ENCODE measurements at regions not wholly inside any gene's neighbourhood (a gene's known extent, or its start where the extent isn't known, plus 50 kb on each side); places are given as distances from the start of the nearest gene placed in this dataset.
"Not testable (repeated sequence)": the region's sequence is repeated elsewhere in the genome, so short reads cannot be mapped to it uniquely, and the experiment has no call there.

DNA sequence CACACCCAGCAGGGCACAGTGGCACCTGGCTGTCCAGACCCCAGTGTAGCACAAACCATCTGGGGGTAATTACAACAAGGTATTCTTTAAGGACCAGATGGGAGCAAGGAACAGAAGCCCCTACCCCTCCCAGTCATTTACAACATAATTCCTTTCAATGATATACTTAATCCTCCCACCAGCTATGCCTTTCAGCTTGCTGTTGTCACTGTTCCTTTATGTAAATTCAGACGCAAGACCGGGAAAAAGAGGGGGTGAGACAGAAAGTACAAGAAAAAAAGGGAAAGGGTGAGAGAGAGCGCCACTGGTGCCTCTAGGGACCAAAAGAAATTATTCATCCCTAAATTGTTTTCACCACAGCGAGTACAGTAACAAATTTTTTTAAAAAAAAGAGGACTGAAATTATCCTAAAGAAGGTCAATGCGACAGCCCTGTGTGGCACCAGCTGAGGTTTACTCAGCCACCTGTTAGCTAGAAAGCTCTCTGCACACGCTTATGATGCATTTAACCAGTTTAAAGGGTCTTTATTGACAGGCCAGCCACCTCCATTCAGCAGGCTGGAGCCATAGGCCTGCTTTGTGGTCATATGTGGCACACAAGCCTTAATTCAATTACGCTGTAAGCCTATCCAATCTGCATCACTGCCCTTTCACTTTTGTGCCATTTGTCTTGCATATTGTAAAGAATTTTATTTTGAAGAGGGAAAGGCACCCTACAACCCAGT is 210.2 kb upstream of the ISL1 start:
- FAIRE-seq = no peak

DNA sequence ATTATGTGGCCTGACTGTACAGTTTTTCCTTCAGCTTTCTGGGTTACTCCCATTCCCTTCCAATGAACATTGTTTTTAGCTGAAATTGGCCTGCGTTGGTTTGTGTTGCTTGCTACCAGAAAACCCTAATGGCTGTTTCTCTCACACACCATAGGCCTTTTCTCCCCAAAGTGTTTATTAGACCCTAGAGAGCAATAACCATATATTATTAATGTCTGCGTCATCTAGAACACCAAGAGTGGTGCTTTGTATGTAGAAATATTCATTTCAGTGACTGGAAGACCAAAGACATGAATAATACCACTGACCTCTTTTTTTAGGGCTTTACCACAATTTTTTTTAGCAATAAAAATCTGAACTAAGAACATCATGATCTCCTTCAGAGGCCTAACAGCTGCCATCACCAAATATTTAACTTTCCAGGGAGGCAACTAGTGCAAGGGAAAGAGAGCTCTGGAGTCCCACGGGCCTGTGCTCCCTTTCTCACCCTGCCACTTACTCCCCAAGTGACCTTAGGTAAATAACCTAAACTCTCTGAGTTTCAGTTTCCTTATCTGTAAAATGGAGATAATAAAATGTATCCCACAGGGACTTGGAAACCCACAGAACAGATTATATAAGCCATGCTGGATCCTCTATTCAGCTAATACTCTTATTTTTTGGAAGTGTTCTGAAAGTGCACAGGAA is 201.9 kb upstream of the ISL1 start:
- no peak for FAIRE-seq

DNA sequence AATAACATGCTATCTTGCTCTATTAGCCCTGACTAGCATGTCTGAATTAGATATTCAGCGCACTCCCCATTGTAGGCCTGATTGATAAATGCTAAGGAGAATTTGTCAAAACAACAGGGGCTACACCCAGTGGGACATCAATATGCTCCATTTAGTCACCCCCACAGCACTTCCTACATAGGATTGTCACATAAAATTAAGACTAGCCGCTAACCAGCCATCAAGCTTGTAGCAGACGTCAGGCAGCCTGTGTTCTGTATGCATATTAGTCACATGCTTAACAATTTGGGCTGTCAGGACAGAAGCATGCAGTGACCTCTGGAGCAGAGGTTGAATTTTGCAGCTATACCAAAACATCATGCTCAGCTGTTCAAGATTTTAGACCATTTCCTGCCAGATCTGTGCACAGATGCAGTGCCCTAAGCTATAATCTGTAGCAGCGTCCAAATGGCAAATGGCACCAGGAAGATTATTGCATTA is 197.4 kb upstream of the ISL1 start:
- FAIRE-seq = no peak

DNA sequence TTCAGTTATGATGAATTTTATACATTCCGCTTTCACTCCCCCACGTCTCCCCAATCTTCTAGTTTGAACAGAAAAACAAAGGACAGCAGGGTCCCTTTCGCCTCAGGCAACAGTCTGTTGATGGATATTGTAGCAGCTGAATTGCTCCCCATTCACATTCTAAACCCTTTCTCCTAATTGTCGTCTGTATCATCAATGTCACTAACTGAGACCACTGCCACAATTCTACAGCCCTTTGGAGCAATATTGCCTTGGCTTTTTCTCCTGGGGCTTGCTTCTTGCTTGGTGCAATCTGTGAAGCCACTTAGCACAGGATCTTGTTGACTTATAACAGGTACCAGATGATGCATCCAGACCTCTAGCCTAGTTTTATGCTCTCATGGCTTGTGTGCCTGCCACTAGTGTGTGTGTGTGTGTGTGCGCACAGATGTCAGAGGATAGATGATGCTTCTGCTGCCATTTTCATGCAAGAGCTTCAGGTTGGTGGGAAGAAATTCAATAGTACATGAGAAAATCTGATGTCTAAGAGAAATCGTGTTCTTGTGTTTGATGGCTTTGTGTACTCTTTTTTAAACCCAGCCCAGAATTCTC is 195.2 kb upstream of the ISL1 start:
- FAIRE-seq = no peak

DNA sequence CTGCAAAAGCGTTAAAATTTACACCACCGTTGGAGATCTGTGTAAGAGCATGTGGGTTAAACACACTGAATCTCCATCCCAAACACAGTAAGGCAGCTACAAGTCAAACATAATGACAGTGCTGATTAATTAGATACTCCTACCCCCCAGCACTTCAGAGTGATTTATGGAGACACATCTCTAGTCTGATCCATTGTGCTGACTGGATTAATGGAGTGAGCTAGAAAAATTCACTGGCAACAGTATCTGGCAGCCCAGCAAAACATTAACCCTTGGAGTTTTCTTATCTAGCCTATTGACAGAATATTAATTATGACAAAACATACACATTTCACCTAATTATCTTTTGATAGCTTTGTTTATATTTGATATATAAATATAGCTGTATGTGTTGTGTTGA is 188.6 kb upstream of the ISL1 start:
- FAIRE-seq = no peak

DNA sequence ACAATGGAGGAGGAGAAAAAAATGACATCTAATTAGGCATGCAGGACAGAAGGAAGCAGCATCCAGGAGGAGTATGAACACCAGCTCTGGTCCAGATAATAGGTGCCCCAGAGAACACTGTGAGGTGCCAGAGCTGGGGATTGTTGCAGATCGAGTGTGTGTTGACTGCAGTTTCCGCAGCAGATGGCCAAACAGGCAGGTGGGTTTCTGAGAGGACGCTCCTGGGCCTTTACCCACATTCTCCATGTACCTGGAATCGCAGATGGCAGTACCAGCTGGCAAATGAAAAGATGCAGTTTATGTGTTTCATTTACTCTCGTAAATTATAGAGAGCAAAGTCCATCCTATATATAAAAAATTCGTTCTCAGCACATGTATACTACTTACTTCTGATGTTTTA is 182.2 kb upstream of the ISL1 start:
- no peak for FAIRE-seq

DNA sequence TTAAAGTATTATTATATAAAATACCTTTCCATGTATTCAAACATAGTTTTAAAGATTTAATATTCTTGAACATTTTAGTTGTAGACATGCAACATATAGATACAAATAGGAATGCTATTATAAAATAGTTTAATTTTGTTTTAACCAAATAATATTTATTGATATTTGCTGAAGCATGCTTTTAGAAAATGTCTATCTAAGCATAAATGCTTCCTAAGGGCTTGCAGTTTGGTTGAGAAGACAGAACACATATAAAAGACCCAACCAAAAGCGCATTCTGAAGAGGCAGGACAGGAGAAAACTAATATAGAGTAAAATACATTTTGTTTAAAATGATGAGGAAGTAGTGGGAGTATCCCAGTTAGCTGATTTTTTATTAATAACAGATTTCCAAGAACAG is 181.5 kb upstream of the ISL1 start:
- no peak for FAIRE-seq

DNA sequence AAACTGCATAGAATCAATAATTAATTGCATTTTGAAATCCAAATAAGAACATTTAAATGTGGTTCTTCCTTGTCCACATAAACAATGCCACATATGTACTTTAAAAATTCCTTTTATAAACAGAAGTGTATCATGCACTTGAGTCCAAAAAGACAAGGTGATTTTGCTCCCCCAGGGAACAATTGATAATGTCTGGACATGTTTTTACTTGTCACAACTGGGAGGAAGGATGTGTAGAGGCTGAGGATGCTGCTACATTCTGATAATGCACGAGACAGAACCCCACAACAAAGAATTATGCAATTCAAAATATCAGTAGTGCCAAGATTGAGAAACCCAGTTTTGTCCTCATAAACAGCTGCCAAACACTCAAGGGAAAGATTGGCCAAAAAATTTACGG is 181.1 kb upstream of the ISL1 start:
- FAIRE-seq = no peak

DNA sequence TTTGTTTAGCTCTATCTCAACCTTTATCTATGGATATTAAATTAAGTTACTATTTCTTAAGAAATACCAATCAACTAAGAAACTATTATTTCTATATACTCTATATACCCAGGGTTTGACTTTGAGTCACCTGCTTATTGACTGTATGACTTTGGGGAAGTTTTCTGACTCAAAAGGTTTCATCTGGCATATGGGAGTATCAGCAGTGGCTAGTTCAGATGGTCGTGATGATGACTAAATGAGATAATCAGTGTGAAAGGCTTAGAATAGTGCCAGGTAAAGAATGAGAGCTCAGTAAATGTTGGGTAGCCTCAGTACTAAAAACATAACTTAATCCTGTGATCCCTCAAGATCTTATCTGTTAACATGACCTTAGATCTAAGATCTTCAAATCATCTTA is 179.7 kb upstream of the ISL1 start:
- FAIRE-seq = no peak

DNA sequence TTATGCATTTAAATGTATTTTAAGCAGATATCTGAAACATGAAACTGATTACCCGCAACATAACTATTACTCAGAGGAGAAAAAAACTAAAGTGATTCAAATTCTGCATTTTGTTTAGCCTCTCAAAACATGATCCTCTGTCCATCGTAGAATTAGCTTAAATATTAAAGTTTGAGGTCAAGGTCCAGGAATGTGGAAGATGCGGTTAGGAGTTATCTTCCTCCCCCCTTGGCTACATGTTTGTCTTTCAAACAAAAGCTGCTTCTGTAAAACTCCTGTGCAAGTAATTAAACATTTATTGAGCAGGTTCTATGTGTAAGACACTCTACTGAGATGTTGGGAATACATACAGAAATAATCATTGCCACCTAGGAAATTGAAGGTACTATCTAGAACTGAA is 175.0 kb upstream of the ISL1 start:
- no peak for FAIRE-seq

DNA sequence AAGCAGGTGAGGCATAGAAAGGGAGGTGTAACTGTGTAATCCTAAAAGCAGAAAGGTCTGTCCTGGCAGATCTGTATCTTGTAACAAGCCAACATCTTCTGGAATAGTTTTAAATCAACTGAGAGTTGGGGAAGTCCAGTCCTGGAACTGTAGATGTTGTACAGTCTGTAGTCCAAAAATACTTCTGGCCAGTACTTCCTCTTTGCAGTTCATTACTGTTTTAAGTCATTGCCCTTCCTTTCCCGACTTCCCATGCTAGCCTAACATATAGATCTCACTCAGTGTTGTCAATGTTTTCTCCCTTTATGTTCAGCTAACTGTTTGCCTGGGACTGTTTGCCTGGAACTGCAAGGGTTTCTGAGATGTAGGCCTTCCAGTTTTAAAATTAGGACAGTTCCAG is 168.5 kb upstream of the ISL1 start:
- no peak for FAIRE-seq

DNA sequence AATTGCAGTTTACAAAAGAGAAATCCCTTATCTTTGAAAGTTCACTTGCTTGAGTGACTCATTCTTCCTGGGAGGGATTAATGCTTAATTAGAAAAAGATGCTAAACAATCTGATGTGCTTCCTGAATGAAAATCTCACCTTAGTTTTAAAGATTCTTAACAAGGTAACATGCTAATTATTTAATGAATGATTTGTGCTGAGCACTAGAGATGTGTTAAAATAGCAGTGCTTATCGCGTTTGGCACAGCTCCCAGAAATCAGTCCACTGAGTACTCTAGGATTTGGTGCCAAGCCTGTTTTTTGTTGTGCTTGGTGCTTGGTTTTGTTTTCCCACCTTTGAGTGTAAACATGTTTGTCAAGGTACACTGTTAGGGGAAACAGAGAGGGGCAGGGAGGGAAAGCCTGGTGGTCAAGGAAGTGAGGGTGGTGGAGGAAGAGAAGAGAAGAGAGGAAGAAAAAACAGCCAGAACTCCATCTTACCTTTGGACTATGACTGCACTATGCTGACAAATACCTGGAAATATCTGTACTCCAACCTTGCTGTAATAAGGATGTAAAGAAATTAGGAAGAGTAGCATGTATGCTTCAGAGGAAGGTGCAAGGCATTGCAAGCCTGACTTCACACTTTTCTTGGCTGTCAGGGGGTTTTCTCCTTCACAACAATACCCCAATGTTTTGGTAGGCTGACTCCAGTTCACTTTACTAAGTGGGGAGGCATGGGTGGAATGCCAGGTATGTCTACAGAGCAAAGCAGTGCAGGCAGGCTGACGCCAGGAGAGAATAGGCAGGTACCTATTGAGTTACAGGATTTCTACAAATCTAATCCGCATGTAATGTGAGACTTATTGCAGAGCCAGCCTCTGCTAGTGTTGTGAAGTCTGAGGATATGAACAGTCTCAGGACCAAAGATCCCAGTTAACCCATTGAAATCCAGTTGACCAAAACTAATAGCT is 157.2 kb upstream of the ISL1 start:
- FAIRE-seq = no peak

DNA sequence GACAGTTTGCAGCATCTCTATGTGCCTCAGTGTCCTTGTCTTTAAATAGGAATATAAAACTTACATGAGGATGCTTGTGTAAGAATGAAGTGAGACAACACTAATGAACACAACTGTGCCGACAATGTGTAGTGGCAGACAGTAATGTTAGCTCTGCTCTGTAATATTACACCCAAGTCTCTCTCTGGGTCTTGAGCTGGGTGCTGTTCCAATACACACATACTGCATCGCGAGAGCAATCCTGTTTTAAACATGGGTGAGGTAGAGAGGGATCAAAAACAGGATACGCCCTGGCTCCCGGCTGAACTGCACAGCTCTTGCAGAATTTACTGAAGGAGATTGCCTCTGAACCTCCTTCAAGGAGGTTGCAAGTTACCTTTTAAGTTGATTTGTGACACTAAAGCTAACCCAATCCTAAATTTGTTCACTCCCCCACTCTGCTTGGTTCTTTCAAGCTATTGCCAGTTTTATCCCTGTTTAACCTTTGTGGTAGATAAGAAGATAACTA is 155.2 kb upstream of the ISL1 start:
- no peak for FAIRE-seq

DNA sequence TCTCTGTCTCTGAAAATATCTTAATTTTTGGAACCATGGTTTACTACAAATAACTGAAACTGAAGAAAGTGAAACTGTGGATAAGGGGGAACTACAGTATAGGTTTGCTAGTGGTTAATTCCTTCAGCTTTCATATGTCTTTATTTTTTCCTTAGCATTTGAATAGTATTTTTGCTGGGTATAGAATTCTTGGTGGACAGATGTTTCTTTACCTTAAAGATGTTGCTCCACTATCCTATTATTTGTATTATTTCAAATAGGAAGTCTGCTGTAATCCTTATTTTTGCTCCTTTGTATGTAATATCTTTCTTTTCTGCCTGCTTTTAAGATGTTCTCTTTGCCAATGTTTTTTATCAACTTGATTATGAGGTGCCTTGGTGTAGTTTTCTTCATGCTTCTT is 152.9 kb upstream of the ISL1 start:
- FAIRE-seq = no peak

DNA sequence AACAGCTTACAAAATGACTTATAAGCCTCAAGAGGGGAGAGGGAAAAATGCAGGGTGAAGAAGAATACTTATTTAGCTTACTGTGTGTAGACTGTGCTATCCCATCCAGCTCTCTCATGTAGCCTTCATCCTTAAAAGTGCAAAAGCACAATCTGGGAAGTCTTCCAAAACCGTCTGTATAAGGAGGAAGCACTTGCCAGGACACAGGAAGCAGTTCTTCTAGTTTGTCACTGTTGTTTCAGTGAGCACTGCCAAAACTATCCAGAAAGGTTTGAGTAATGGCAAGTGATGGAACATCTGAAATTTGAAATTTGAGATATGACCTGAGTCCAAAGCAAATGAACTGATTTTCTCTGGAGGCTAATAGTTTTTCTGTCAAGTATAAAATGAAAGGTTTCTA is 140.8 kb upstream of the ISL1 start:
- no peak for FAIRE-seq

DNA sequence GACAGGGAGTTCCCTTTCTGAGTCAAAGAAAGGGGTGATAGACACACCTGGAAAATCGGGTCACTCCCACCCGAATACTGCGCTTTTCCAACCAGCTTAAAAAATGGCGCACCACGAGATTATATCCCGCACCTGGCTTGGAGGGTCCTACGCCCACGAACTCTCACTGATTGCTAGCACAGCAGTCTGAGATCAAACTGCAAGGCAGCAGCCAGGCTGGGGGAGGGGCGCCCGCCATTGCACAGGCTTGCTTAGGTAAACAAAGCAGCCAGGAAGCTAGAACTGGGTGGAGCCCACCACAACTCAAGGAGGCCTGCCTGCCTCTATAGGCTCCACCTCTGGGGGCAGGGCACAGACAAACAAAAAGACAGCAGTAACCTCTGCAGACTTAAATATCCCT is 132.3 kb upstream of the ISL1 start:
- not testable (repeated sequence) for FAIRE-seq

DNA sequence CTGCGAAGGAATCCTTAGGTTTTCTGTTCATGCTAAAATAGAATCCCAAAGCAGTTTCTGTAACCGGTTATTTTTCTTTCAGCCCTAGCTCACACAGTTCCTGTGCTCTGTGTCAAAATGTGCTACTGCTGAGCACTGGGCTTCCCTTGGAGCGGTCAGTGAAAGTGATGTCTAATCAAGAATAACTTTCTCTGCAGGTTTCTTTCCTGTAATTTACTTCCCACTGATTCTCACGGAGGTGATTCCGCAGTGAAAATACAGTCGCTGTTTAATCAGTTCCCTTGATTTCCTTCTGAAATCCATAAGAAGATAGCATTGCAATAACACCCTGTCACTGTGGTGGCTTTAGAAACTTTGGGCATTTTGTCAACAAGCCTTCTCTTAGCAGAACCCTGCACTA is 112.0 kb upstream of the ISL1 start:
- FAIRE-seq = no peak

DNA sequence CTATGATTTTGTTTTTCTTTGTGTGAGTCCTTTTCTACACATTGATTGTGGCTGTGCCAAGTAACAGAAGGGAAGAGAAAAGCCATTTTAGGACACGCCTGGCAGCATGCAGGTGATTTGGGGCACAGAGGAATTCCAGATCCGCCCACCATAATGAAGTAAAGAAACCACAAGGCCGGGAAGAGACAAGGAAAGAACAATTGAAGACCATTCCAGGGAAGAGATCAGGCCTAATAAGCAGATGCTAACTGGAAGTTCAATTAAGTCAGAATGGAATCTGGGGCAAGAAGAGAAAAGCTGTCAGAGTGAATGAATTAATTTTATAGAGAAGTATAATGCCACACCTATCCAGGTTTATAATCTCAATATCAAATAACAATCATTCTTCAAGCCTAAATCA is 110.2 kb upstream of the ISL1 start:
- no peak for FAIRE-seq

DNA sequence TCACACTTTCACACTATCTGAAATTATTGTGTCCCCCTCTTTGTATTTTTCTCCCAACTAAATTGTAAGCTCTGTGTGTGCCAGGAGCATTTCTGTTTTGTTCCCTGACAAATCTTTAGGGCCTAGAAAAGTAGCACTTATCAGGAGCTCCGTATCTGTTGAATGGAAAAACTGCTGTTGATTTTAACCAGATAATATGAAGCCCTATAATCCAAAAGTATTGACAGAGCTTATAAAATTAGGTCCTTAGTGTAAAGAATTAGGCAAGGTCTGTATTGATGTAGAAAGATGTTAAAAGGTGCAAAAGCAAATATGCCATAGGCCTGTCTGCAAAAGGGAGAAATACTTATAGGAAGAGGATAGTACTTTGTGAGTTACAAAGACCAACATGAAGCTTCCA is 109.4 kb upstream of the ISL1 start:
- FAIRE-seq = no peak

DNA sequence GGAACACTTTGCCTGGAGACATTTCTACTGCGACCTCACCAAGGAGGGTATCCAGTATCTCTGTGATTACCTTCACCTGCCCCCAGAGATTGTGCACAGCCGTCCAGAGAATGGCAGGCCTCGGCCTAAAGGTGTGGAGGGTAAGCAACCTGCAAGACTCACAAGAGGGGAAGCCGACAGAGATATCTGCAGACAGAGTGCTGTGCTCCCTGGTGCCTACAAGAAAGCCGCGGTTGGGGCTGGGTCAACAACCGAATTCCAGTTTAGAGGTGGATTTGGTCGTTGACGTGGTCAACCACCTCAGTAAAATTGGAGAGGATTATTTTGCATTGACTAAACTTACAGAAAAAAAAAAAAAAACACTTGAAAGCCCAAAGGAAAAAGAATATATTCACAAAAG is 107.8 kb upstream of the ISL1 start:
- no peak for FAIRE-seq

DNA sequence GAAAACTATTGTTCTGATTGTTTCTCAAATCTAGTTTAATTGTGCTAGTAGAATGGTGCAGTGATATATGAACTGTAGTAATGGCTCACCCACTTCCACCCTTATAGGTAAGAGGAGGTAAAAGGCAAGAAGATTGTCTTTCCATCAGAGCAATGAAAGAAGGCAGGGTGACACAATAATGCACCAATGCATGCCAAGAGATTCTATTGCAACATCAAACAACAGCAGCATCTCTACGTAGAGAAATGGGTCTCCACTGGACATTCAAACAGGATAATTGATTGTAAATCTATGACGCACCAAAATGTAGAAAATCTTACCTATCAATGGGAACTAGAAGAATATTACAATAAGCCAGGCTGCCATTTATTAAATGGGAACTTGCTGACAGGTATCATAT is 107.0 kb upstream of the ISL1 start:
- FAIRE-seq = no peak

DNA sequence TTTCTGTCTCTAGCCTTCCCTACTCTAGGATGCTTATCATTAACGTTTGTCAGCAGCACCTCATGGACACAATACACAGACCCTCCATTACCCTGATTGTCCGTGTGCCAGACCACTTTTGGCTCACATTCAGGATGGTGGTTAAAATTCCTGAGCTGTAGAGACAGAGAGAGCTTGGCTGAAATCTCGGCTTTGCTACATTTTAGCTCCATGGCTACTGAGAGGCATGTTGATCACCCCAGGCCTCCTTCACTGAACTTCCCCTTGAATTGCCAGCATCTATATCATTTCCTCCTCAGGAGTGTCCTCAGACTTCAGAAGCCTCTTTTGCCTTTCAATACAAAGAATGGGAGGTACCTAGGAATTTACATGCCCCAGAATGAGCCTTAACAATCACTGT is 104.7 kb upstream of the ISL1 start:
- no peak for FAIRE-seq
